IPS DF 6.9 (cell line): ENCODE measurements at regions not wholly inside any gene's neighbourhood (a gene's known extent, or its start where the extent isn't known, plus 50 kb on each side); places are given as distances from the start of the nearest gene placed in this dataset.

ENCODE experiments used
- DNase-seq: peaks from one replicate; pipeline ENCODE4 v3.0.0-alpha.2; 2013; ENCODE audit warnings: low read depth, low spot score
- H3K27ac ChIP-seq: one replicate; pipeline ENCODE4 v1.5.1; 2013; ENCODE audit warnings: low read length, control low read depth
- H3K27me3 ChIP-seq: 2 replicates; pipeline ENCODE4 v1.6.1; 2013; ENCODE audit warnings: mild to moderate bottlenecking, low read length; ENCODE audit not compliant: control insufficient read depth, insufficient read depth
- H3K36me3 ChIP-seq: 2 replicates; pipeline ENCODE4 v1.6.1; 2013; ENCODE audit warnings: low read length; ENCODE audit not compliant: control insufficient read depth, insufficient read depth
- H3K4me1 ChIP-seq: 2 replicates; pipeline ENCODE4 v1.6.1; 2013; ENCODE audit warnings: low read length; ENCODE audit not compliant: control insufficient read depth, insufficient read depth
- H3K4me3 ChIP-seq: 2 replicates; pipeline ENCODE4 v1.5.1; 2013; ENCODE audit warnings: mild to moderate bottlenecking, low read length
- H3K9me3 ChIP-seq: 2 replicates; pipeline ENCODE4 v1.6.1; 2013; ENCODE audit warnings: low read length, inconsistent platforms; ENCODE audit not compliant: control insufficient read depth, insufficient read depth
- WGBS: extraction: QIAGEN DNeasy Blood & Tissue Kit; methylation state at CpG from one replicate; pipeline ENCODE4 v1.1.7; 2013; ENCODE audit warnings: mixed read lengths, missing lambda C conversion rate; ENCODE audit not compliant: insufficient read length, insufficient coverage; 5-methylcytosine and 5-hydroxymethylcytosine counted together

DNA sequence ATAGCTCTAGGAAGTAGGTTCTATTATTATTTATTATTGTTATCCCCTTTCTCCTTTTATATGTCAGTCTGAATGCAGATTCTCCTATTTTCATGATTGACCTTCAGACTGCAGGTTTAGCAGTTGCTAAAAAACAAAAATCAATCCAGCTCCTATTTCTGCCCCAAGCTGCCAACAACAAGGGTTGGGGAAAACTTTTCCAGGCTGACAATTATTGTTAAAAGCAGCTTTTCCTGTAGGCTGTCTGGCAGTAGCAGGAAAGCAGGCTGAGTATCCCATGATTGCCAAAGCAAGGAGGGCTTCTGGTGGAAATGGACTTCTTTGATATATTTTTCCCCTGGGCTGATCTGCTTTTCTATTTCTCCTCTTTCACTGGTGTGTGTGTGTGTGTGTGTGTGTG is 78.0 kb upstream of the CTLA4 start:
- Histone ChIP-seq H3K4me1 (no peaks in the 10 kb centered on the region; the same call in 1 of the 2 replicates), H3K36me3 (no peaks in the 10 kb centered on the region), H3K27me3 (no peaks in the 10 kb centered on the region), H3K9me3 (no peaks in the 10 kb centered on the region), H3K27ac (no peak overlapping the region), H3K4me3 (no peak overlapping the region)
- no peak for DNase-seq

DNA sequence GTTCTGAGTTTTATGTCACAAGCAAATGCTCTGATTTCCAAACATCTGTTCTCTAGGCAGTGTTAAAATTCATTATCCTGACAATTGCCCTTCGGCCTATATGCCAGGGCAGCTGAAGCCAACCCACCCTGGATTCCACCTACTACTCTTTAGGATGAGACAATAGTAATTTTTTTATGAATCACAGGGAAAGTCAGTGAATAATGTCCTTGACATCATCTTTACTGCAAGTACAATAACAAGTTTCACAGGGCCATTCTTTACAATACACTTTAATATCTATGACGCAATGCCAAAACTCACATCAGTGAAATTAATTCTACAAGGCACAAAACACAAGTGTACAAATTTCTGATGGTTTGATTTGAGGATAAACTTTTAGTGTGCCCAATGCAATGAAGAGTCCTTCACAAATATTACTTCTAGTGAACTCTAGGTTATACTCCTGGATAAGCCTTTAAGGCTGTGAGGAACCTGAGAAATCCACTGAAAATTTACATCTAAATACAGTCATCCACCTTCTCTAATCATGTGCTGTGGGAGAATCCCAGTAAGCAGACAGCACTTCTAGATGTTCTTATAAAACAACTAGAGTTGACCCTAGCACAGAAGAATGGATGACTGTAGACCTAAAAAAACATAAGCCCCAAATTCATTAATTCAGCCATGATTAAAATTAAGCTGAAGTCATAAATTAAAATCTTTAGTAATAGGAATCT is 77.3 kb upstream of the CTLA4 start:
- H3K27ac ChIP-seq, result no peak overlapping the region
- no CpG with 5 or more reads among the region's 2 CpGs for WGBS
- DNase-seq, result no peak
- no peak overlapping the region for H3K4me3 ChIP-seq
- H3K36me3 ChIP-seq, result no peaks in the 10 kb centered on the region
- H3K9me3 ChIP-seq, result no peaks in the 10 kb centered on the region
- H3K4me1 ChIP-seq, result no peaks in the 10 kb centered on the region; the same call in 1 of the 2 replicates
- no peaks in the 10 kb centered on the region for H3K27me3 ChIP-seq

DNA sequence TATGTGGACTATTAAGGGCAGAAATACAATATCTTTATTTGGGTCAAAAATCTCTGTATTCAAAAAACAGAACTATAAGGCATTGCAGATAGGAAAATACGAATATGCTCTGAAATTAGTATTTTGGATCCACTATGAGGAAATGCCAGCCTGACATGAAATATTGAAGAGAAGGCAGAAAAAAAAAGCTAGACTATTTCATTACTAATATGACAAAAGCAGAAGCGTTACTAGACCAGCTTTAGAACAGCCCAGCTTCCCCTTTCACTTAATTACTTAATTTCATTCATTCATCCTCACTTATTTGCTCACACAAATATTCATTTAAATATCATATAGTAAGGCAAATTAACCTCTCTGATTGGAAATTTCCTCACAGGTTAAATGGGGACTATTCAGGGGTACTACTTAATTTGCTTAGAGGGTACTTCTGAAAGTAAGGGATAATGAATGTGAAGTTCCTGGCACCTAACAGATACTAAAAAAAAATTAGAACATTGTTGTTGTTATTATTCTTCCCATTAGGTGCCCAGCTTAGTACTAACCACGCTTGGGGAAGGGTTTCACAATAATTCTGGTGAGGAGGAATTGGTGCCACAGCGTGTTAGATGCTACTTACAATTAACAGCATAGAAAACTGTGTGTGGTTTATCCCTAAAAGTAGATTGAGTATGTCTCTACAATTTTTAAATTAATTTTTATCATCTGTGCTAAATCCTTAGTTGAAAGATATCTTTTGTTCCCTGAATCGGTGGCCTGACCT is 71.1 kb upstream of the CTLA4 start:
- H3K9me3 ChIP-seq, result no peaks in the 10 kb centered on the region
- no peaks in the 10 kb centered on the region for H3K36me3 ChIP-seq
- WGBS, result no CpG with 5 or more reads among the region's 5 CpGs
- no peak overlapping the region for H3K27ac ChIP-seq
- H3K27me3 ChIP-seq, result no peaks in the 10 kb centered on the region
- no peak overlapping the region for H3K4me3 ChIP-seq
- no peak for DNase-seq
- no peaks in the 10 kb centered on the region for H3K4me1 ChIP-seq

DNA sequence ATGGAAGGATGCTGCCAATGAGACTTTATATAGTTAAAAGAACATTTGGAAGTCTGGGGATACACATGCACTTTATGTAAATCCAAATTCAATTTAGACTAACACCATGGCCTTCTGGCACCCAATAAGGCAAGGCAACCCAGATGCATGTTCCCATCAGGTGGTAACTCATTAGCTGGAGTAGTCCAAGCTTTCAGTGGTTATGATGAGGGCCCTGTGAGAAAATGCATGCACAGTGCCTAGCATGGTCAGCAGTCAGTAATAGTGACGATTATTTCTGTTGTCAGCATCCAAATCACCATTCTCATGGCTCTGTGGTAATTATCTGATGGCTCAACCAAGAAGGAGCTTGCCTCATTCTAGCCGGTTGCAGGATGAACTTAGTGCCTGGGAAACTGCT is 70.3 kb upstream of the CTLA4 start:
- no peaks in the 10 kb centered on the region for H3K27me3 ChIP-seq
- no peaks in the 10 kb centered on the region for H3K36me3 ChIP-seq
- H3K9me3 ChIP-seq, result no peaks in the 10 kb centered on the region
- no peaks in the 10 kb centered on the region for H3K4me1 ChIP-seq
- H3K27ac ChIP-seq, result no peak overlapping the region
- no CpG with 5 or more reads among the region's 2 CpGs for WGBS
- no peak for DNase-seq
- no peak overlapping the region for H3K4me3 ChIP-seq

DNA sequence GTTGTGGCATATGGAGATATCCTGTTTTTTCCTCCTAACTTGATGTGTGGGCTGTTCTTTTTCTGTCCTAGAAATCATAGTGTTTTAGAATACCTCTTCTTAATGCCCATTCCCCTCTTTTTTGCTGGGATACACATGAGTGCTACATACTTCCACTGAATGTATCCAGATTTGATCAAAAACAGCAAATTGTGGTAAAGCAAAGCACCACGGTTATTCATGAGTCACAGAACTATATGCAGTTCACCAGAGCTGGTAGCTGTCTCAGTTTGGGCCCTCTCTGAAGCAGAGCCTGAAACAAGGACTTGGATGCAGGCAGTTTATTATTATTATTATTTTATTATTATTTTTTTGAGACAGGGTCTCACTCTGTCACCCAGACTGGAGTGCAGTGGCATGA is 69.9 kb upstream of the CTLA4 start:
- Histone ChIP-seq H3K9me3 (no peaks in the 10 kb centered on the region), H3K4me1 (no peaks in the 10 kb centered on the region), H3K27me3 (no peaks in the 10 kb centered on the region), H3K36me3 (no peaks in the 10 kb centered on the region), H3K27ac (no peak overlapping the region), H3K4me3 (no peak overlapping the region)
- no CpG with 5 or more reads among the region's 1 CpG for WGBS
- no peak for DNase-seq

DNA sequence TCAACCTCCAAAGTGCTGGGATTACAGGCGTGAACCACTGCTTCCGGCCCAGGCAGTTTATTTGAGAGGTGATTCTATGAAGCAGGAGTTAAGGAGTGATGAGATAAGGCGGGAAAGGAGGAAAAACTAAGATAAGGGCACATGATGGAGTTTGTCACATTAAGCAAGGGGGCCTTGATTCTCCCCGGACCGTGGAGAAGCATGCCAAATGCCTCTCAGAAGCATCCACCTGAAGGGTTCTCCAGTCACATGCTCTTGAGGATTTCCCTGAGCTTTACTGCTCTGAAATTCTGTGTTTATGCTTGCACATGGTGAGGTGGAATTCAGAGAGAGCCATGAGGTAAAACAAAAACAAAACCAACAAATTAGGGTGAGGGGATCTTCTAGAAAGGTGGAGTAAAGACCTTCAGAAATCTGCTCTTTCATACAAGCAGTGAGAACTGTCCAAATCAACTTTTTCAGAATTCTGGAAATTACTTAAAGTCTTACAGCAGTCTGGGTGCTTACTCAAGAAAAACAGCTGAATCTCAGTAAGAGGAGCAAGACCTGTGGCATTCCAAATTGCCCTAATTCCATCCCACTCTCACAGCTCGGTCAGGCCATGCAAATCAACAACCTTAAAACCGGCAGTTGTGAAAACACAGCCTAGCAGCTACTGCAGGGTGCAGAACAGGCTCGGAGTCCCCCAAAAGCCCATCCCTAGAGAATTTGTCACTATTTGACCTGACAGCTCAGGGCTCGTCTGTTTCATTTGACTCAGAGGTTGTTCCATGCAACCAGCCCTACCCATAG is 69.1 kb upstream of the CTLA4 start:
- Histone ChIP-seq H3K27ac (no peak overlapping the region), H3K9me3 (no peaks in the 10 kb centered on the region), H3K27me3 (no peaks in the 10 kb centered on the region), H3K4me3 (no peak overlapping the region), H3K36me3 (no peaks in the 10 kb centered on the region), H3K4me1 (no peaks in the 10 kb centered on the region)
- DNase-seq, result no peak
- WGBS, result no CpG with 5 or more reads among the region's 9 CpGs

DNA sequence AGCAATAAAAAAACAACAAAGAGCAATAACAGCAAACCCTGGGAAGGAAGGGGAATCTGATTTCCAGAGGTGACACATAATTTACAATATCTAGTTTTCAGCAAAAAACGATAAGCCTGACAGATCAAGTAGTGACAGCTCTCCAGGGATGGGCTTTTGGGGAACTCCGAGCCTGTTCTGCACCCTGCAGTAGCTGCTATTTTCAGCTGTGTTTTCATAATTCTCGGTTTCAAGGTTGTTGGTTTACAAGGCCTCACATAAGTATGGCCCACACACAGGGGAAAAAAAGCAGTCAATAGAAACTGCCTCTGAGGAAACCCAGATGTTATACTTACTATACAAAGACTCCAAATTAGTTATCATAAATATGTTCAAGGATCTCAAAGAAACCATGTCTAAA is 67.7 kb upstream of the CTLA4 start:
- H3K27ac ChIP-seq, result no peak overlapping the region
- no peaks in the 10 kb centered on the region for H3K4me1 ChIP-seq
- H3K9me3 ChIP-seq, result no peaks in the 10 kb centered on the region
- no peaks in the 10 kb centered on the region for H3K36me3 ChIP-seq
- H3K27me3 ChIP-seq, result no peaks in the 10 kb centered on the region
- no peak overlapping the region for H3K4me3 ChIP-seq
- WGBS, result no CpG with 5 or more reads among the region's 3 CpGs
- no peak for DNase-seq

DNA sequence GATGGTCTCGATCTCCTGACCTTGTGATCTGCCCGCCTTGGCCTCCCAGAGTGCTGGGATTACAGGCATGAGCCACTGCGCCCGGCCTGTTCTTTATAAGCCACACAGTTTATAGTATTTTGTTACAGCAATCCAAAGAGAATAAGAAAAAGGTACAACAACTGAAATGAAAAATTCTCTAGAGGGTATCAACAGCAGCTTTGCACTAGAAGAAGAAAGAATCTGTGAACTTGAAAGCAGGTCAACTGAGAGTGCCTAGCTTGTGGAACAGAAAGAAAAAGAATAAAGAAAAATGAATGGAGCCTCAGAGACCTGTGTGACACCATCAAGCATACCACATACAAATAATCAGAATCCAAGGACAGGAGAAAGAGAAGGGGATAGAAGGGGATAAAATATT is 66.8 kb upstream of the CTLA4 start:
- H3K9me3 ChIP-seq, result no peaks in the 10 kb centered on the region
- DNase-seq, result no peak
- H3K4me1 ChIP-seq, result no peaks in the 10 kb centered on the region
- no CpG with 5 or more reads among the region's 4 CpGs for WGBS
- no peak overlapping the region for H3K27ac ChIP-seq
- H3K27me3 ChIP-seq, result no peaks in the 10 kb centered on the region
- H3K36me3 ChIP-seq, result no peaks in the 10 kb centered on the region
- no peak overlapping the region for H3K4me3 ChIP-seq

DNA sequence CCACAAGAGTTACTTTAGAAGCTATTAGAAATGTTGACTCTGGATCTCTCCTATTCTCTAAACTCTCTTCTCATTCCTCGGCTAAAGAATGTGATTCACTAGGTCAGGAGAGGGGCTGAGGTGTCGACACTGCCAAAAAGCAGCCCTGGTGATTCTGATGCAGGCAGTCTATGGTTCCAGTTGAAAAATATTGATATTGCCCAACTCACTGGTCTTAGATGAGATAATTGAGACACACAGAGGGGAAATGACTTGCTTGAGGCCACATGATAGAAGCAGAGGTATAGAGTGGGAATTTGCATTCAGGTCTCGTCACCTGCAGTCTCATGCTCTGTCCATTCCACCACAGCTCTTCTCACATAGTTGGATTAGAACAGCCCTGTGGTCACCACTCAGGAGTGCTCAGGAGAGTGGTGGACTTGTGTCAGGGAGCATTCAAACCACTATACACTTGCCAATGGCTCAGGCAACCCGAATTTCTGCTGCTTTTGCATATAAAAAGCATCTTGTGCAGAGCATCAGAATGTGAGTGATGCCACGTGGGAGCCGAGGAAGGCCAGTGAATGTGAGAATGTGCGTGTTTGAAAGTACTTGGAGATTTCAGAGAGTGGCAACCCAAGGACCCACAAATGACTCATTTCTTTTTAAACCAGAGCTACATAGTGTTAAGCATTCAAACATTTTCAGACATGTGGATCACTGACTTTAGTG is 65.1 kb upstream of the CTLA4 start:
- no peaks in the 10 kb centered on the region for H3K36me3 ChIP-seq
- H3K4me1 ChIP-seq, result no peaks in the 10 kb centered on the region
- H3K27me3 ChIP-seq, result no peaks in the 10 kb centered on the region
- WGBS, result no CpG with 5 or more reads among the region's 7 CpGs
- DNase-seq, result no peak
- no peaks in the 10 kb centered on the region for H3K9me3 ChIP-seq
- H3K27ac ChIP-seq, result no peak overlapping the region
- H3K4me3 ChIP-seq, result no peak overlapping the region

DNA sequence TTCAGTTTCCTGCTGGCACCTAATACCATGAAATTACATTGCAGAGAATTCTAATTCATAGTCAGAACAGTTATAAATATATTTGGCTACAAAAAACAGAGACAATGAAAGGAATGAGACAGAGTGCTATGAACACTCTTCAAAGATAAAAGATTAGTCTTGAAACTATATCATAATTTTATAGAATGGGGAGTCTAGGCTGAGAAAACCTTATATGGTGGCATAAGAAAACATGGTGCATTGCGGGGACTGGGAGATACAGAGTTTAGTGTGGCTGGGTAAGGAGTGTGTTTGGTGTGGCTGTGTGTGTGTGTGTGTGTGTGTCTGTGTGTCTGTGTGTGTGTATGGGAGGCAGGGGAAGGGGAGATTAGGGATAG is 64.5 kb upstream of the CTLA4 start:
- H3K27me3 ChIP-seq, result no peaks in the 10 kb centered on the region
- DNase-seq, result no peak
- no CpG with 5 or more reads among the region's 1 CpG for WGBS
- no peak overlapping the region for H3K27ac ChIP-seq
- H3K36me3 ChIP-seq, result no peaks in the 10 kb centered on the region
- H3K9me3 ChIP-seq, result no peaks in the 10 kb centered on the region
- H3K4me3 ChIP-seq, result no peak overlapping the region
- no peaks in the 10 kb centered on the region for H3K4me1 ChIP-seq
